WTC11 (cell line): ENCODE measurements at regions not wholly inside any gene's neighbourhood (a gene's known extent, or its start where the extent isn't known, plus 50 kb on each side); places are given as distances from the start of the nearest gene placed in this dataset.

ENCODE experiments used
- ATAC-seq: fragments of 200-7000 bp; cut with Tn5 transposase; 2 replicates; pipeline ENCODE4 v1.10.0; 2021; ENCODE audit warnings: mild to moderate bottlenecking, moderate library complexity
- CTCF ChIA-PET: fragments of 300-600 bp; sonication (Branson Sonifier 250); formaldehyde crosslinking; loops from one replicate; lab custom pipeline; 2021; ENCODE audit warnings: antibody characterized with exemption; lab: Charles Lee
- POLR2A ChIA-PET: fragments of 350-600 bp; sonication (Branson Sonifier 250); formaldehyde crosslinking; loops from one replicate; lab custom pipeline; 2021; ENCODE audit warnings: antibody characterized with exemption; lab: Charles Lee
- DNase-seq: peaks from one replicate; pipeline ENCODE4 v3.0.0; 2021; ENCODE audit warnings: low spot score
- H3K27ac Mint-ChIP-seq: 2 replicates; pipeline ENCODE4 v1.8.0; 2021; ENCODE audit warnings: mixed read lengths
- H3K27me3 Mint-ChIP-seq: 2 replicates; pipeline ENCODE4 v1.8.0; 2021; ENCODE audit warnings: low read depth, mild to moderate bottlenecking, moderate library complexity, mixed read lengths
- H3K36me3 Mint-ChIP-seq: 2 replicates; pipeline ENCODE4 v1.8.0; 2021; ENCODE audit warnings: mixed read lengths
- H3K4me1 Mint-ChIP-seq: 2 replicates; pipeline ENCODE4 v1.8.0; 2022; ENCODE audit warnings: mixed read lengths
- H3K4me3 Mint-ChIP-seq: 2 replicates; pipeline ENCODE4 v1.8.0; 2021; ENCODE audit warnings: mild to moderate bottlenecking, moderate library complexity, mixed read lengths
- H3K9me3 Mint-ChIP-seq: 2 replicates; pipeline ENCODE4 v1.8.0; 2021; ENCODE audit warnings: mixed read lengths
- ATF6 ChIP-seq: sonication (generic); formaldehyde crosslinking; IDR thresholded peaks from 2 replicates; pipeline ENCODE4 v1.8.1; 2023; ENCODE audit warnings: mild to moderate bottlenecking, missing genetic modification reagents
- EMX1 ChIP-seq: fragments of 250-450 bp; sonication (Bioruptor Pico); IDR thresholded peaks from 2 replicates; pipeline ENCODE4 v1.8.0; 2021; ENCODE audit warnings: mild to moderate bottlenecking
- ESRRA ChIP-seq: sonication (generic); formaldehyde crosslinking; IDR thresholded peaks from 2 replicates; pipeline ENCODE4 v1.8.1; 2022; ENCODE audit warnings: mild to moderate bottlenecking, missing genetic modification reagents, borderline replicate concordance
- ETV6 ChIP-seq: sonication (generic); formaldehyde crosslinking; IDR thresholded peaks from 2 replicates; pipeline ENCODE4 v1.8.1; 2022; ENCODE audit warnings: mild to moderate bottlenecking, missing genetic modification reagents
- FOXP1 ChIP-seq: sonication (generic); formaldehyde crosslinking; IDR thresholded peaks from 2 replicates; pipeline ENCODE4 v1.8.0; 2022; ENCODE audit warnings: missing genetic modification reagents, mild to moderate bottlenecking, moderate library complexity, borderline replicate concordance
- GABPB1 ChIP-seq: sonication (generic); formaldehyde crosslinking; IDR thresholded peaks from 2 replicates; pipeline ENCODE4 v1.8.1; 2023; ENCODE audit warnings: mild to moderate bottlenecking, missing genetic modification reagents
- GTF2I ChIP-seq: fragments of 250-450 bp; sonication (Bioruptor Pico); conservative IDR thresholded peaks from 2 replicates; pipeline ENCODE4 v1.4.0; 2021; ENCODE audit warnings: mild to moderate bottlenecking
- JAZF1 ChIP-seq: fragments of 250-450 bp; sonication (Bioruptor Pico); IDR thresholded peaks from 2 replicates; pipeline ENCODE4 v1.9.0; 2021; ENCODE audit warnings: moderate library complexity, mild to moderate bottlenecking, inconsistent platforms
- NFYB ChIP-seq: sonication (generic); formaldehyde crosslinking; conservative IDR thresholded peaks from 2 replicates; pipeline ENCODE4 v1.8.0; 2022; ENCODE audit warnings: low read depth, missing genetic modification reagents
- NR1H2 ChIP-seq: sonication (generic); formaldehyde crosslinking; IDR thresholded peaks from 2 replicates; pipeline ENCODE4 v1.9.0; 2021; ENCODE audit warnings: mild to moderate bottlenecking, moderate library complexity, missing genetic modification reagents
- NR2C2 ChIP-seq: sonication (generic); formaldehyde crosslinking; IDR thresholded peaks from 2 replicates; pipeline ENCODE4 v1.8.0; 2022; ENCODE audit warnings: mild to moderate bottlenecking, missing genetic modification reagents
- NR3C1 ChIP-seq: sonication (generic); formaldehyde crosslinking; conservative IDR thresholded peaks from 2 replicates; pipeline ENCODE4 v1.8.1; 2023; ENCODE audit warnings: low read depth, mild to moderate bottlenecking, missing genetic modification reagents
- OVOL2 ChIP-seq: fragments of 250-450 bp; sonication (Bioruptor Pico); IDR thresholded peaks from 2 replicates; pipeline ENCODE4 v1.9.0; 2021; ENCODE audit warnings: mild to moderate bottlenecking, borderline replicate concordance
- PREB ChIP-seq: sonication (generic); formaldehyde crosslinking; IDR thresholded peaks from 2 replicates; pipeline ENCODE4 v1.8.1; 2022; ENCODE audit warnings: mild to moderate bottlenecking, missing genetic modification reagents, moderate library complexity, borderline replicate concordance
- RORB ChIP-seq: fragments of 250-450 bp; sonication (Bioruptor Pico); IDR thresholded peaks from 2 replicates; pipeline ENCODE4 v1.9.0; 2021; ENCODE audit warnings: mild to moderate bottlenecking
- SMAD4 ChIP-seq: sonication (generic); formaldehyde crosslinking; IDR thresholded peaks from 2 replicates; pipeline ENCODE4 v1.8.0; 2022; ENCODE audit warnings: mild to moderate bottlenecking, missing genetic modification reagents
- TEAD1 ChIP-seq: sonication (generic); formaldehyde crosslinking; IDR thresholded peaks from 2 replicates; pipeline ENCODE4 v1.8.0; 2022; ENCODE audit warnings: mild to moderate bottlenecking, missing genetic modification reagents
- TP53 ChIP-seq: sonication (generic); formaldehyde crosslinking; IDR thresholded peaks from 2 replicates; pipeline ENCODE4 v1.8.1; 2023; ENCODE audit warnings: mild to moderate bottlenecking, missing genetic modification reagents
- ZBTB43 ChIP-seq: sonication (generic); formaldehyde crosslinking; IDR thresholded peaks from 2 replicates; pipeline ENCODE4 v1.8.1; 2023; ENCODE audit warnings: mild to moderate bottlenecking, missing genetic modification reagents
- ZMAT4 ChIP-seq: fragments of 250-450 bp; sonication (Bioruptor Pico); IDR thresholded peaks from 2 replicates; pipeline ENCODE4 v1.9.0; 2021; ENCODE audit warnings: mild to moderate bottlenecking
- ZNF263 ChIP-seq: sonication (generic); formaldehyde crosslinking; IDR thresholded peaks from 2 replicates; pipeline ENCODE4 v1.8.1; 2022; ENCODE audit warnings: low read depth, mild to moderate bottlenecking, moderate library complexity, missing genetic modification reagents
- ZNF396 ChIP-seq: fragments of 250-450 bp; sonication (Bioruptor Pico); IDR thresholded peaks from 2 replicates; pipeline ENCODE4 v1.8.0; 2021; ENCODE audit warnings: mild to moderate bottlenecking, moderate library complexity, borderline replicate concordance
- ZNF532 ChIP-seq: fragments of 250-450 bp; sonication (Bioruptor Pico); IDR thresholded peaks from 2 replicates; pipeline ENCODE4 v1.9.0; 2021; ENCODE audit warnings: mild to moderate bottlenecking, borderline replicate concordance

- TF ChIP-seq ZNF532 = no peak
- no peak for TF ChIP-seq ZMAT4 (CRISPR knock-in tag)
- TF ChIP-seq, all 79 proteins: peak for 0
These were observed 389.1 kb downstream of the GRIN2B start (continued) for GRCh38 chr12:13592063-13592942.

GRCh38 chr12:13591488-13591887 lies 389.9 kb downstream of the GRIN2B start:
- DNase-seq (no peak), ATAC-seq (no peak)
- H3K36me3 Mint-ChIP-seq = peaks cover 10% of the 10 kb centered on the region
- H3K27ac Mint-ChIP-seq = no peak overlapping the region
- H3K27me3 Mint-ChIP-seq = no peaks in the 10 kb centered on the region; the same call in 1 of the 2 replicates
- peaks cover 45% of the 10 kb centered on the region for H3K4me1 Mint-ChIP-seq
- TF ChIP-seq GTF2I = no peak
- no peak for TF ChIP-seq RORB (CRISPR knock-in tag)
- no peak for TF ChIP-seq NR2C2
- TF ChIP-seq ZMAT4 (CRISPR knock-in tag) = no peak
- no peak for TF ChIP-seq ESRRA (CRISPR knock-in tag)
- TF ChIP-seq EMX1 (CRISPR knock-in tag) = no peak
- no peak for TF ChIP-seq GABPB1 (CRISPR knock-in tag)
- TF ChIP-seq NR1H2 (CRISPR knock-in tag) = no peak
- H3K9me3 Mint-ChIP-seq = peaks cover 9% of the 10 kb centered on the region
- POLR2A ChIA-PET = no interaction called here
- H3K4me3 Mint-ChIP-seq = no peak overlapping the region
- CTCF ChIA-PET = interaction anchor here (1.1 to 1.3 kb wide), 3 partner anchors 56 to 336 kb away, joined by 3 to 5 read pairs (median 4); no protein-coding TSS in a partner anchor

GRCh38 chr12:13591059-13591458 lies 390.3 kb downstream of the GRIN2B start:
- Mint-ChIP-seq H3K4me3 (no peak overlapping the region), H3K36me3 (peaks cover 10% of the 10 kb centered on the region), H3K27me3 (no peaks in the 10 kb centered on the region; the same call in 1 of the 2 replicates), H3K4me1 (peaks cover 44% of the 10 kb centered on the region), H3K27ac (no peak overlapping the region), H3K9me3 (peaks cover 9% of the 10 kb centered on the region)
- POLR2A ChIA-PET = no interaction called here
- no peak for DNase-seq
- CTCF ChIA-PET = interaction anchor here (1.1 to 1.3 kb wide), 2 partner anchors 57 to 336 kb away, joined by 3 to 4 read pairs; no protein-coding TSS in a partner anchor
- no peak for ATAC-seq
- TF ChIP-seq ZNF396 = no peak
- TF ChIP-seq NFYB (CRISPR knock-in tag) = no peak
- TF ChIP-seq OVOL2 (CRISPR knock-in tag) = no peak
- TF ChIP-seq TP53 (CRISPR knock-in tag) = no peak
- TF ChIP-seq ATF6 (CRISPR knock-in tag) = no peak
- no peak for TF ChIP-seq ETV6 (CRISPR knock-in tag)
- no peak for TF ChIP-seq NR3C1 (CRISPR knock-in tag)
- TF ChIP-seq SMAD4 = no peak
- TF ChIP-seq TEAD1 (CRISPR knock-in tag) = no peak
- no peak for TF ChIP-seq RORB (CRISPR knock-in tag)
- TF ChIP-seq PREB (CRISPR knock-in tag) = no peak
- TF ChIP-seq FOXP1 (CRISPR knock-in tag) = no peak
- TF ChIP-seq ZBTB43 = no peak
- TF ChIP-seq JAZF1 (CRISPR knock-in tag) = no peak
- TF ChIP-seq ZNF263 = no peak
